HEK293T (cell line): ENCODE measurements at regions not wholly inside any gene's neighbourhood (a gene's known extent, or its start where the extent isn't known, plus 50 kb on each side); places are given as distances from the start of the nearest gene placed in this dataset.
"Not testable (repeated sequence)": the region's sequence is repeated elsewhere in the genome, so short reads cannot be mapped to it uniquely, and the experiment has no call there.

Experiments
- CTCF ChIA-PET: fragments of 350-600 bp; formaldehyde crosslinking; extraction: SDS; loops from one replicate; lab custom pipeline; 2021; ENCODE audit warnings: antibody characterized with exemption, inconsistent platforms; lab: Yijun Ruan, JAX
- POLR2A ChIA-PET: fragments of 350-600 bp; formaldehyde crosslinking; extraction: SDS; loops from one replicate; lab custom pipeline; 2020; ENCODE audit warnings: antibody characterized with exemption, inconsistent platforms; lab: Yijun Ruan, JAX
- DNase-seq: peaks from one replicate; pipeline ENCODE4 v3.0.0; 2012; ENCODE audit warnings: mixed read lengths; ENCODE audit errors: extremely low spot score
- ARNT ChIP-seq: fragments of 450-650 bp; IDR thresholded peaks from 2 replicates; pipeline ENCODE4 v1.6.1; 2017; ENCODE audit warnings: mild to moderate bottlenecking
- BHLHE40 ChIP-seq: fragments of 450-650 bp; IDR thresholded peaks from 2 replicates; pipeline ENCODE4 v1.6.1; 2016; ENCODE audit warnings: mild to moderate bottlenecking, moderate library complexity, borderline replicate concordance
- FOXA1 ChIP-seq: fragments of 450-650 bp; IDR thresholded peaks from 2 replicates; pipeline ENCODE4 v1.6.1; 2016; ENCODE audit warnings: mild to moderate bottlenecking
- FOXK2 ChIP-seq: fragments of 450-650 bp; IDR thresholded peaks from 2 replicates; pipeline ENCODE4 v1.6.1; 2016; ENCODE audit warnings: mild to moderate bottlenecking
- HDGF ChIP-seq: fragments of 450-650 bp; IDR thresholded peaks from 2 replicates; pipeline ENCODE4 v1.6.1; 2017; ENCODE audit warnings: antibody characterized with exemption, borderline replicate concordance
- L3MBTL2 ChIP-seq: fragments of 450-650 bp; conservative IDR thresholded peaks from 2 replicates; pipeline ENCODE4 v1.6.1; 2016; ENCODE audit warnings: mild to moderate bottlenecking
- LEF1 ChIP-seq: fragments of 450-650 bp; IDR thresholded peaks from 2 replicates; pipeline ENCODE4 v1.6.1; 2017; ENCODE audit warnings: mild to moderate bottlenecking, borderline replicate concordance
- NFRKB ChIP-seq: fragments of 450-650 bp; IDR thresholded peaks from 2 replicates; pipeline ENCODE4 v1.6.1; 2016; ENCODE audit warnings: mild to moderate bottlenecking, moderate library complexity
- PKNOX1 ChIP-seq: fragments of 450-650 bp; IDR thresholded peaks from 2 replicates; pipeline ENCODE4 v1.6.1; 2016
- SP1 ChIP-seq: fragments of 450-650 bp; IDR thresholded peaks from 2 replicates; pipeline ENCODE4 v1.6.1; 2017
- SUZ12 ChIP-seq: fragments of 450-650 bp; IDR thresholded peaks from 2 replicates; pipeline ENCODE4 v1.6.1; 2016; ENCODE audit warnings: mild to moderate bottlenecking
- TARDBP ChIP-seq: fragments of 450-650 bp; IDR thresholded peaks from 2 replicates; pipeline ENCODE4 v1.6.1; 2016
- ZNF384 ChIP-seq: fragments of 450-650 bp; IDR thresholded peaks from 2 replicates; pipeline ENCODE4 v1.6.1; 2016

- no peak for TF ChIP-seq L3MBTL2
- TF ChIP-seq SP1, result no peak
- no peak for TF ChIP-seq NFRKB
- TF ChIP-seq ZNF384, result no peak
- no peak for TF ChIP-seq FOXK2
- ChIA-PET CTCF (no interaction called here), POLR2A (no interaction called here)
- DNase-seq, result no peak
Observed at GRCh38 chr4:3642056-3642630, 109.9 kb upstream of the LRPAP1 start.

GRCh38 chr4:3641501-3641900 is 109.3 kb upstream of the LRPAP1 start:
- no peak for DNase-seq
- ChIA-PET POLR2A (no interaction called here), CTCF (no interaction called here)
- TF ChIP-seq SUZ12 (no peak), BHLHE40 (no peak)

- POLR2A ChIA-PET, result no interaction called here
- DNase-seq, result no peak
- TF ChIP-seq ARNT (no peak), SUZ12 (no peak), TARDBP (no peak), HDGF (no peak), L3MBTL2 (no peak), ZNF384 (no peak), LEF1 (no peak)
- CTCF ChIA-PET, result no interaction called here
Observed at GRCh38 chr4:3640587-3640962, 108.4 kb upstream of the LRPAP1 start.

GRCh38 chr4:3639613-3640586 is 107.7 kb upstream of the LRPAP1 start:
- POLR2A ChIA-PET, result no interaction called here
- CTCF ChIA-PET, result no interaction called here
- no peak for DNase-seq
- no peak for TF ChIP-seq PKNOX1

GRCh38 chr4:3638080-3638795 is 106.0 kb upstream of the LRPAP1 start:
- DNase-seq, result no peak
- CTCF ChIA-PET, result no interaction called here
- TF ChIP-seq TARDBP (no peak), PKNOX1 (no peak), NFRKB (no peak), ARNT (no peak), ZNF384 (no peak)
- POLR2A ChIA-PET, result no interaction called here

- no peak for DNase-seq
- ChIA-PET POLR2A (no interaction called here), CTCF (no interaction called here)
- TF ChIP-seq FOXK2, result no peak
- no peak for TF ChIP-seq BHLHE40
- TF ChIP-seq HDGF, result no peak
- TF ChIP-seq L3MBTL2, result no peak
- no peak for TF ChIP-seq FOXA1
- TF ChIP-seq ZNF384, result no peak
Observed at GRCh38 chr4:3637326-3638016, 105.2 kb upstream of the LRPAP1 start.

GRCh38 chr4:3636646-3637320 is 104.6 kb upstream of the LRPAP1 start:
- POLR2A ChIA-PET, result no interaction called here
- TF ChIP-seq TARDBP, result no peak
- TF ChIP-seq BHLHE40, result no peak
- TF ChIP-seq NFRKB, result no peak
- no peak for TF ChIP-seq SP1
- TF ChIP-seq L3MBTL2, result no peak
- no peak for TF ChIP-seq PKNOX1
- CTCF ChIA-PET, result no interaction called here
- no peak for DNase-seq

GRCh38 chr4:3636020-3636419 is 103.8 kb upstream of the LRPAP1 start:
- CTCF ChIA-PET, DNase-seq, POLR2A ChIA-PET: not testable (repeated sequence)
